ENCODE measurements at regions not wholly inside any gene's neighbourhood (a gene's known extent, or its start where the extent isn't known, plus 50 kb on each side); places are given as distances from the start of the nearest gene placed in this dataset.

GRCh38 chr12:92466391-92467305 lies 236.1 kb upstream of the PLEKHG7 start (continued):
- TF ChIP-seq MEF2A (IDR thresholded peaks at IDR 0.05; ENCODE audit: insufficient read depth, low read depth, low read length) (0 out of 2 replicates have a peak, but pooled peaks have one; percentile 36), POLR2AphosphoS5 (IDR thresholded peaks at IDR 0.05; ENCODE audit: low read length) (peak; percentile 99), RAD21 (IDR thresholded peaks at IDR 0.05; ENCODE audit: insufficient read depth, low read depth, low read length) (peak; percentile 5), KDM1A (IDR thresholded peaks at IDR 0.05; ENCODE audit: borderline replicate concordance) (no peak)

- peaks cover 70% of the 10 kb centered on the region for H3K79me2 ChIP-seq (ENCODE audit: control insufficient read depth, insufficient read depth, low read length)
- H2AFZ ChIP-seq (ENCODE audit: control insufficient read depth, low read depth, low read length) = no peak overlapping the region
- H4K20me1 ChIP-seq (ENCODE audit: control insufficient read depth, insufficient read depth) = no peaks in the 10 kb centered on the region
- SMC1A ChIA-PET (ENCODE audit: uncharacterized antibody, unreplicated experiment) = interaction anchor here (0.7 to 3.2 kb wide), 33 partner anchors 10 to 423 kb away, joined by 3 to 28 read pairs (median 4); partner anchors contain the start of gene BTG1
- peak overlapping the region; percentile 98 for H3K4me2 ChIP-seq (ENCODE audit: control insufficient read depth, insufficient read depth)
- DNase-seq (ENCODE audit: low read depth, low spot score) = no peak
- no TSS peak for BruUV-seq (replicated peaks)
- no peaks in the 10 kb centered on the region for H3K9me3 ChIP-seq (replicated peaks; ENCODE audit: control insufficient read depth, insufficient read depth, low read length)
- intact Hi-C loops (cut with micrococcal nuclease; ENCODE audit: unreplicated experiment) (loop anchor here (1.0 to 10.0 kb wide), 4 partner anchors 30 to 431 kb away; partner anchors contain the start of gene BTG1), in situ Hi-C loops (cut with MboI) (loop anchor here (25.0 kb wide), 1 partner anchor 96 kb away; no protein-coding TSS in a partner anchor)
- H3K4me3 ChIP-seq = peak overlapping the region; percentile 82
- H3K9ac ChIP-seq (ENCODE audit: control insufficient read depth, insufficient read depth, low read length) = peak overlapping the region; percentile 95
- CTCF ChIA-PET = interaction anchor here (1.5 to 2.0 kb wide), 6 partner anchors 20 to 103 kb away, joined by 4 to 9 read pairs (median 6); no protein-coding TSS in a partner anchor
- 38% methylated on average over 9 of the region's 9 CpGs for WGBS (ENCODE audit: insufficient coverage, insufficient replicate concordance, low lambda C conversion rate, missing lambda C conversion rate)
- peaks cover 66% of the 10 kb centered on the region for H3K4me1 ChIP-seq (ENCODE audit: control insufficient read depth, insufficient read depth, low read length)
- TF ChIP-seq MLLT1 (IDR thresholded peaks at IDR 0.05) (peak; percentile 89), SIN3A (IDR thresholded peaks at IDR 0.05; ENCODE audit: low read depth, low read length) (0 out of 2 replicates have a peak, but pooled peaks have one; percentile 17), E4F1 (IDR thresholded peaks at IDR 0.05; ENCODE audit: borderline replicate concordance, partially characterized antibody) (no peak), POU2F2 (IDR thresholded peaks at IDR 0.05; ENCODE audit: borderline replicate concordance, low read depth, low read length) (0 out of 3 replicates have a peak, but pooled peaks have one; percentile 22), NR2F1 (conservative IDR thresholded peaks at IDR 0.05) (no peak), ASH2L (IDR thresholded peaks at IDR 0.05; ENCODE audit: borderline replicate concordance, low read depth) (no peak), TBL1XR1 (IDR thresholded peaks at IDR 0.05; ENCODE audit: low read depth, low read length) (0 out of 2 replicates have a peak, but pooled peaks have one; percentile 3)
- H3K36me3 ChIP-seq (ENCODE audit: control insufficient read depth in 2 of 2, insufficient read depth in 2 of 2, low read length in 1 of 2) = no peaks in the 10 kb centered on the region
- POLR2A ChIA-PET = interaction anchor here (0.6 to 2.2 kb wide), 19 partner anchors 19 to 435 kb away, joined by 3 to 12 read pairs (median 5); partner anchors contain the start of gene BTG1
- ATAC-seq = peak; percentile 8
- H3K27me3 ChIP-seq (replicated peaks in 1 of 2; ENCODE audit: control insufficient read depth in 2 of 2, insufficient read depth in 2 of 2, low read length in 1 of 2) = no peaks in the 10 kb centered on the region
- no peak for FAIRE-seq
- RAD21 ChIA-PET (ENCODE audit: unreplicated experiment) = interaction anchor here (0.7 to 5.9 kb wide), 31 partner anchors 19 to 654 kb away, joined by 3 to 67 read pairs (median 5); partner anchors contain the start of gene BTG1
- H3K27ac ChIP-seq (ENCODE audit: control insufficient read depth, insufficient read depth) = peak overlapping the region; percentile 99
Measured at GRCh38 chr12:92465786-92466295, 236.9 kb upstream of the PLEKHG7 start.

All from GM12878 (cell line).